IgD-negative memory B cell (primary cell): ENCODE measurements at regions not wholly inside any gene's neighbourhood (a gene's known extent, or its start where the extent isn't known, plus 50 kb on each side); places are given as distances from the start of the nearest gene placed in this dataset.

Experiments
- H3K27ac Mint-ChIP-seq, 3 donors: one replicate each; pipeline ENCODE4 v1.8.0; 2020 to 2022; ENCODE audit warnings: mild to moderate bottlenecking in 3 of 3, mixed read lengths in 3 of 3, moderate library complexity in 1 of 3
- H3K27me3 Mint-ChIP-seq: one replicate; pipeline ENCODE4 v1.8.0; 2021; ENCODE audit warnings: mixed read lengths
- H3K36me3 Mint-ChIP-seq: one replicate; pipeline ENCODE4 v1.8.0; 2020; ENCODE audit warnings: mild to moderate bottlenecking, mixed read lengths
- H3K4me1 Mint-ChIP-seq, 3 donors: one replicate each; pipeline ENCODE4 v1.8.0; 2020 to 2022; ENCODE audit warnings: mixed read lengths in 3 of 3, mild to moderate bottlenecking in 1 of 3
- H3K4me3 Mint-ChIP-seq, 4 donors: one replicate each; pipeline ENCODE4 v1.8.0; 2020 to 2022; ENCODE audit warnings: mild to moderate bottlenecking in 4 of 4, mixed read lengths in 4 of 4, moderate library complexity in 3 of 4
- H3K9me3 Mint-ChIP-seq, 3 donors: one replicate each; pipeline ENCODE4 v1.8.0; 2020 to 2021; ENCODE audit warnings: mixed read lengths in 3 of 3, mild to moderate bottlenecking in 1 of 3

- Mint-ChIP-seq H3K27ac (no peak overlapping the region), H3K4me3 (no peak overlapping the region), H3K4me1 (no peaks in the 10 kb centered on the region), H3K36me3 (no peaks in the 10 kb centered on the region), H3K9me3 (peaks cover 2 to 5% (median 4%) of the 10 kb centered on the region in 3 donors), H3K27me3 (no peaks in the 10 kb centered on the region)
These were observed 94.9 kb downstream of the C16orf95 start for GRCh38 chr16:87222335-87222734.

GRCh38 chr16:87223656-87224248 is 93.4 kb downstream of the C16orf95 start:
- H3K27ac Mint-ChIP-seq: no peak overlapping the region
- no peak overlapping the region for H3K4me3 Mint-ChIP-seq
- H3K36me3 Mint-ChIP-seq: no peaks in the 10 kb centered on the region
- no peaks in the 10 kb centered on the region for H3K4me1 Mint-ChIP-seq
- peaks cover 2 to 5% (median 4%) of the 10 kb centered on the region in 3 donors for H3K9me3 Mint-ChIP-seq
- H3K27me3 Mint-ChIP-seq: no peaks in the 10 kb centered on the region

- Mint-ChIP-seq H3K27ac (no peak overlapping the region), H3K9me3 (no peaks in the 10 kb centered on the region), H3K36me3 (peaks cover 6% of the 10 kb centered on the region), H3K4me1 (no peaks in the 10 kb centered on the region), H3K4me3 (no peak overlapping the region), H3K27me3 (peaks cover 2% of the 10 kb centered on the region)
These were observed 90.3 kb downstream of the C16orf95 start for GRCh38 chr16:87226926-87227295.

GRCh38 chr16:87227296-87227951 is 89.8 kb downstream of the C16orf95 start:
- Mint-ChIP-seq H3K27ac (no peak overlapping the region), H3K9me3 (no peaks in the 10 kb centered on the region), H3K27me3 (peaks cover 2% of the 10 kb centered on the region), H3K4me3 (no peak overlapping the region), H3K4me1 (no peaks in the 10 kb centered on the region), H3K36me3 (peaks cover 6% of the 10 kb centered on the region)

- no peak overlapping the region for H3K27ac Mint-ChIP-seq
- H3K27me3 Mint-ChIP-seq: peaks cover 2% of the 10 kb centered on the region
- H3K4me1 Mint-ChIP-seq: no peaks in the 10 kb centered on the region
- H3K36me3 Mint-ChIP-seq: peaks cover 6% of the 10 kb centered on the region
- H3K9me3 Mint-ChIP-seq: no peaks in the 10 kb centered on the region
- no peak overlapping the region for H3K4me3 Mint-ChIP-seq
These were observed 88.8 kb downstream of the C16orf95 start for GRCh38 chr16:87228363-87228762.

GRCh38 chr16:87229230-87230188 is 87.7 kb downstream of the C16orf95 start:
- Mint-ChIP-seq H3K4me3 (no peak overlapping the region), H3K27me3 (peaks cover 2% of the 10 kb centered on the region), H3K4me1 (no peaks in the 10 kb centered on the region), H3K36me3 (peaks cover 6% of the 10 kb centered on the region), H3K27ac (peak overlapping the region in 1 of 3 donors; percentile 19), H3K9me3 (no peaks in the 10 kb centered on the region)

- peaks cover 6% of the 10 kb centered on the region for H3K36me3 Mint-ChIP-seq
- H3K27ac Mint-ChIP-seq: no peak overlapping the region
- H3K4me3 Mint-ChIP-seq: no peak overlapping the region
- no peaks in the 10 kb centered on the region for H3K9me3 Mint-ChIP-seq
- peaks cover 5% of the 10 kb centered on the region for H3K27me3 Mint-ChIP-seq
- peaks cover 0 to 4% (median 1%) of the 10 kb centered on the region in 3 donors for H3K4me1 Mint-ChIP-seq
These were observed 86.6 kb downstream of the C16orf95 start for GRCh38 chr16:87230571-87230970.

GRCh38 chr16:87231295-87231694 is 85.9 kb downstream of the C16orf95 start:
- H3K27me3 Mint-ChIP-seq: peaks cover 11% of the 10 kb centered on the region
- H3K9me3 Mint-ChIP-seq: no peaks in the 10 kb centered on the region
- H3K4me1 Mint-ChIP-seq: peaks cover 7 to 9% (median 8%) of the 10 kb centered on the region in 3 donors
- H3K36me3 Mint-ChIP-seq: peaks cover 6% of the 10 kb centered on the region
- no peak overlapping the region for H3K4me3 Mint-ChIP-seq
- no peak overlapping the region for H3K27ac Mint-ChIP-seq

GRCh38 chr16:87231911-87232310 is 85.3 kb downstream of the C16orf95 start:
- H3K27me3 Mint-ChIP-seq: peaks cover 15% of the 10 kb centered on the region
- no peak overlapping the region for H3K4me3 Mint-ChIP-seq
- no peaks in the 10 kb centered on the region for H3K9me3 Mint-ChIP-seq
- peaks cover 6% of the 10 kb centered on the region for H3K36me3 Mint-ChIP-seq
- H3K27ac Mint-ChIP-seq: no peak overlapping the region
- H3K4me1 Mint-ChIP-seq: peaks cover 8 to 12% (median 10%) of the 10 kb centered on the region in 3 donors

GRCh38 chr16:87233928-87234327 is 83.3 kb downstream of the C16orf95 start:
- Mint-ChIP-seq H3K9me3 (no peaks in the 10 kb centered on the region), H3K4me1 (peaks cover 8 to 13% (median 12%) of the 10 kb centered on the region in 3 donors), H3K4me3 (no peak overlapping the region), H3K27me3 (peaks cover 19% of the 10 kb centered on the region), H3K27ac (no peak overlapping the region), H3K36me3 (peaks cover 6% of the 10 kb centered on the region)

GRCh38 chr16:87234601-87235000 is 82.6 kb downstream of the C16orf95 start:
- Mint-ChIP-seq H3K27me3 (peaks cover 19% of the 10 kb centered on the region), H3K4me3 (no peak overlapping the region), H3K4me1 (peaks cover 8 to 13% (median 12%) of the 10 kb centered on the region in 3 donors), H3K9me3 (no peaks in the 10 kb centered on the region), H3K36me3 (peaks cover 6% of the 10 kb centered on the region), H3K27ac (no peak overlapping the region)

GRCh38 chr16:87235810-87236515 is 81.2 kb downstream of the C16orf95 start:
- H3K27ac Mint-ChIP-seq: peak overlapping the region in 1 of 3 donors; percentile 57
- peaks cover 19% of the 10 kb centered on the region for H3K27me3 Mint-ChIP-seq
- no peaks in the 10 kb centered on the region for H3K9me3 Mint-ChIP-seq
- H3K4me1 Mint-ChIP-seq: peaks cover 8 to 13% (median 12%) of the 10 kb centered on the region in 3 donors
- H3K4me3 Mint-ChIP-seq: peak overlapping the region in 2 of 4 donors; percentile 73 to 82
- H3K36me3 Mint-ChIP-seq: peaks cover 1% of the 10 kb centered on the region

- Mint-ChIP-seq H3K27ac (peak overlapping the region in 1 of 3 donors; percentile 57), H3K4me1 (peaks cover 8 to 13% (median 12%) of the 10 kb centered on the region in 3 donors), H3K9me3 (no peaks in the 10 kb centered on the region), H3K36me3 (peaks cover under 1% of the 10 kb centered on the region), H3K4me3 (peak overlapping the region in 2 of 4 donors; percentile 73 to 82), H3K27me3 (peaks cover 19% of the 10 kb centered on the region)
These were observed 80.6 kb downstream of the C16orf95 start for GRCh38 chr16:87236516-87237115.

- peaks cover 23% of the 10 kb centered on the region for H3K27me3 Mint-ChIP-seq
- H3K36me3 Mint-ChIP-seq: no peaks in the 10 kb centered on the region
- peaks cover 8 to 13% (median 12%) of the 10 kb centered on the region in 3 donors for H3K4me1 Mint-ChIP-seq
- H3K27ac Mint-ChIP-seq: no peak overlapping the region
- no peaks in the 10 kb centered on the region for H3K9me3 Mint-ChIP-seq
- H3K4me3 Mint-ChIP-seq: no peak overlapping the region
These were observed 78.9 kb downstream of the C16orf95 start for GRCh38 chr16:87238361-87238715.
